Activated CD4-positive, alpha-beta T cell treated with anti-CD3 and anti-CD28 coated beads, Interleukin-2, amount 50 U/mL, for 16 hours (primary cell): ENCODE measurements at regions not wholly inside any gene's neighbourhood (a gene's known extent, or its start where the extent isn't known, plus 50 kb on each side); places are given as distances from the start of the nearest gene placed in this dataset.

Source experiments
- DNase-seq: peaks from one replicate; pipeline ENCODE4 v3.0.0-alpha.2; 2020

DNA sequence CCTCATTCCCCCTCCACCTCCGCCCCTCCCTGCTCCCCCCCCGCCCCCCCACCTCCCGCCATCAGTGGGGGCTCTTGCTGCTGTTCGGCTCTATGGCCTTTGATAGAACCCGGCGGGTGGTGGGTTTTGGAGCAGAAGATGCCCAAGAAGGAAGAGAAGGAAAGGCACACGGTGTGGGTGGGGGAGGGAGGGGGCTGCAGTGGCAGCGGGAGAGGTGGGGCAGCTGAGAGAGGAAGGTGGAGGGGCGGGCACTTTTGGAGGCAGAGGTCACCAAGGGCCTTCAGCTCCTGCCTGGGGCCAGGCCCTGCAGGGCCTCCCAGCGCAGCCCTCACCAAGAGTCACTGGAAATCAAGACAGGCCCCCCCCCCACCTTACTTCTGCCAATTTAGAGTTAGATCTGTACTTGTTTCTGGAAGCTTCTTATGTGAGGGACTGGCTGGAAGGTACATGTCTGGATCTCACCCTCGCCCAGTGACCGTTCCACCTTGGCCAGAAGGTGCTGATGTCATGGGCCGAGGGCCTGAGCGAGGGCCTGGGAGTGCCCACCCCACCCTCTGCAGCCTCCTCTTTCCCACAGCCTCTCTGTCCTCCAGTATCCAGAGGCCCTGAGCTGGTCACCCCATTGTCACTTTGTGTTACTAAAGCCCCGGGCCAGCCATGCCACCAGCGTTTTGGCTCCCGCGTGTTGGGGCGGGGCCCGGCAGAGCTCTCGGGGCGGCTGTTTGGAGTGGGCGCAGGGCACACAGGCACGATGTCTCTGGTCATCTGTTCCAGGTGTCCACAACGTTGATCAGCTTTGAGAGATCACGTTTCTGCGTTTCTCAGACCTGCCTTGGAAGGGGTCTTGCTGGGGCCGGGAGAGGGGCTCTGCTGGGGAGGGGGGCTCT lies 153.9 kb downstream of the KIF26A start:
- DNase-seq = no peak

GRCh38 chr14:104293231-104293841 lies 154.9 kb downstream of the KIF26A start:
- DNase-seq = no peak

- DNase-seq = no peak
These were observed 155.7 kb downstream of the KIF26A start for GRCh38 chr14:104293851-104294627.

DNA sequence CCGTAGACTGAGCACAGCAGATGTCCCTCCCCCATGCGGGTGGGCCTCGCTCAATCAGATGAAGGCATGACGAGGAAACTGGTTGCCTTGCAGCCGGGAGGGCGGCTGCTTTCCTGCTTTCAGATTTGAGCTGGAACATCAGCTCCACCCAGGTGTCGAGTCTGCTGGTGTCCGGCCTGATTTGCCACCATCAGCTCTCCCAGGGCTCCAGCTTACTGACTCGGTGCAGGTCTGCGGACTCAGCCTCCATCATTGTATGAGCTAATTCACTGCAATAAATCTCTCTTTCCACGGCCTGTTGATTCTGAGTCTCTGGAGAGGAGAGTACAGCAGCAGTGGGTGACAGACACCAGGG lies 156.2 kb downstream of the KIF26A start:
- no peak for DNase-seq

DNA sequence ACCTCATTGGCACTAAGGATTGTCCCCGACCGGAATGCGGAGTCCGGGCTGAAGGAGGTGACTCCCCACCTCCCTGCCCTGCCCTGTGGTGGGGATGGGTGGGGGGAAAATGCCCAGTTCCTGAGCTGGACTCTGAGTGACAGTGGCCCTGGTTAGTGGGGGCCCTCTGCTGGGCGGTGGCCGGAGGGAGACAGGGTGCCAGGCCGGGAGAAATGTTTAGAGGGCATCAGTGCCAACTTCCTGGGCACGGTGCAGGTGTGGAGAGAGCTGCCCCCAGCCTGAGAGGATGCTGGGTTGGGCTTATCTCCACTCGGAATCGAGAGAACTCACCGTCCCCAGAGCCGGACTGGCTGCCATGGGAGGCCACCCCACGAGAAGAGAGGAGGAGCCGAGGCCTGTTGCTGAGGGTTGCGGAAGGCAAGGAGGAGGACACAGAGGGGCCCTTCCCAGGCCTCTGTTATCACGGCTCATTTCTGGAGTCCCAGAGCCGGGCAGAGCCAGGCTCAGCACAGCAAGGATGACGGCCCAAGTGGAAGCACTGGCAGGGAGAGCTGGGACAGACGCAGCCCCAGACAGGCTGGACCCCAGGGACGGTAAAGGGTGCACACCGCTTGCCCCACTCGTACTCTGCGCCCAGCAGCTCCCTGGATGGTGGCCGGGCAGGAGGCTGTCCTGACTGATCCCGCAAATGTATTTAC lies 156.7 kb downstream of the KIF26A start:
- DNase-seq = no peak

GRCh38 chr14:104295681-104296387 lies 157.4 kb downstream of the KIF26A start:
- no peak for DNase-seq

- DNase-seq = no peak
These were observed 158.3 kb downstream of the KIF26A start for GRCh38 chr14:104296388-104297312.

GRCh38 chr14:104297313-104297704 lies 158.9 kb downstream of the KIF26A start:
- no peak for DNase-seq

- no peak for DNase-seq
These were observed 159.5 kb downstream of the KIF26A start for GRCh38 chr14:104297721-104298401.

GRCh38 chr14:104298458-104298857 lies 160.1 kb downstream of the KIF26A start:
- no peak for DNase-seq

DNA sequence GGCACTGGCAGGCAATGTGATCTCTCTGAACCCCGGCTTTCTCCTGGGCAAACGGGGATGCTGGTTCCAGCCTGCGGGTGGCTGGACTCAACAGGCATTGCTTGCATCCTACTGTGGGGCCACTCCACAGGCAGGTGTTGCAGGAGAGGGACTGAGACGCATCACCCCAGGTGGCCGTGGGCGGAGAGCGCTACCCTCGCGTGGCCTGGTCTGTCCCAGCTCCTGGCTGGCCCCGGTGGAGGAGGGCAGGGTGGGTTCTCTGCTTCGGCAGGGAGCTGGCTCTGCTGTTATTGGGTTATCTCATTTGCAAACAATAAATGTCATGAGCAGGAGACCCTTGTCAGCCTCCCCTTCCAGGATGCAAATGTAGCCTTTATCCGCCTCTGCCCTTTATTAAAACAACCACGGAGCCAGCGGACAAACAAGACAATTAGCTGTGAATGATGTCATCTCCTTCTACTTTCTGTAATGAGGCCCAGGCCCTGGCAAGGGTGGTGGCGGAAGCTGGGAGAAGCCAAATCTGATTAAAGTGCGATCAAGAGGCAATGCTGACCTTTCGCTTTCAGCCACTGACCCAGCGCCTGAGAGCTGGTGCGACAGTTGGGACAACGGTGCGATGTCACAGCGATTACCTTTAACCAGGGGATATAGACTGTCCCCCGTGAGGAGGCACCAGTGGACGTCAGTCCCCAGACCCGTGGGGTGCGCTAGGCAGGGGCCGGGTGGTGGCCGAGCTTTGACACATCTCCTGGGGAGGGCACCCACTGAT lies 161.8 kb downstream of the KIF26A start:
- no peak for DNase-seq

GRCh38 chr14:104301731-104302460 lies 163.5 kb downstream of the KIF26A start:
- no peak for DNase-seq

GRCh38 chr14:104302794-104303405 lies 164.5 kb downstream of the KIF26A start:
- no peak for DNase-seq

DNA sequence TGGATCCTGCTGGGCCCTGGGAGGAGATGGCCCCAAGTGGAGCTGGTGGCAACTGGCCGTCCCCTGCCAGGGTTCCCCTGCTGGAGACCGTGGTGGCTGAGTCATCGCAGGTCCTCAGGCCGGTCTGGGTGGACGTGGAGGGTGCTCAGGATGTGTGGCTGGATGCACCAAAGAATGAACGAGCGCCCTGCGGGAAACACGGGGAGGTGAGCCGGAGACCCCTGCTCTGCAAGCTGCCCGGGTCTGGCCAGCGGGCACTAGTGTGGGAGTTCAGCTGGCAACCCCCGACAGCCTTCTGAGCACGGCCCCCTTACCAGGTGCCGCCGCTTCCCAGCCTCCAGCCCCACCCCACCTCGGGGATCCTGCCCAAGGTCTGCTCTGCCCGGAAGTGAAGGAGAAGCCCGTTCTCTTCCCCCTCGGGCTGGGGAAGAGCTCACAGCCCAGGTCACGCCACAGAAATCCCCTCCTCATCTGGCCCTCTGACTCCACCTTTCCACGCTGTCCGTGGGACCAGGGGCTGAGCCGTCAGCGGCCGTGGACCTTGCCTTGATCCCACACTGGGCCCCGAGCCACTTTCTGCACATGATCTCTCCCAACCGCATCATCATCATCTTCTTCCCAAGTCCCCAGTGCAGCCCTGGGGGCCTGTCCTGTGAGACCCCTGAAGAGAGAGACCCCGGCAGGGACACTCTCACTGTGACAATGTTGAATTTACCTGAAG lies 165.5 kb downstream of the KIF26A start:
- DNase-seq = no peak

DNA sequence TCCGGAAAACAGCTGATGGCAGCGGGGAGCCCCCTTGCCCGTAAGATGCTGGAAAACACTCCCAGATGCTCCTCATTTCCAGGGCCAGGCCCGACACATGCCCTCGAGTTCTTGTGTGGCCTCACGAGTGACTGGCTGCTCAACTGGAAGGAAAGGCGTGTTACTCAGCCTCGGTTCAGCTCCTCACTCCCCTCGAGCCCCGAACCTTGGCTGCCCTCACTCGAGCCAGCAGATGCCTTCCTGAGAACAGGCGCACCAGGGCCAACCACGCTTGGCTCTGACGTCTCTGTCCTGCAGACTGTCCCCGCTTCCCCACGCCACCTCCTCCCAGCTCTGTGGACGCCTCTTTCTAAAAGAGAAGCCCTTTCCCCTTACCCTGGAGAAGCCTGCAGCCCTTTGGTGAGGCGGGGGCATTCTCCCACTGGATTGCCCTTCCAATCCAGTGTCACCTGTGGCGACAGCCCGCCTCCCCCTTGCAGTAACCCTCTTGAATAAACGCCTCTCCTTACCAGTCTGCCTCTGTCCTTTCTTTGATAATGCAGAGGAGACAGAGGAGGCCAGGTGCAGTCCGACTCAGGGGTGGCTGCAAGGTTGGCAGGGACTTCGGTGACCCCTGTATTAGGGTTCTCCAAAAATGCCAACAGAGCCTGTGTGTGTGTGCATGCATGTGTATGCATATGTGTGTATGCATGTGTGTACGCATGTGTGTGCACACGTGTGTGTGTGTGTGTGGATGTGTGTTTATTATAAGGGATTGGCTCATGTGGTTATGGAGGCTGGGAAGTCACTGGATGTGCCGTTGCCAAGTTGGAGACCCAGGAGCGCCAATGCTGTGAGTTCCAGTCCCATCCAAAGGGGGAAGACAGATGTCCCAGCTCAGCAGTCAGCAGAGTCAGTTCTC lies 166.3 kb downstream of the KIF26A start:
- DNase-seq = no peak

GRCh38 chr14:104305511-104306449 lies 167.4 kb downstream of the KIF26A start:
- DNase-seq = no peak
